ENCODE measurements at regions not wholly inside any gene's neighbourhood (a gene's known extent, or its start where the extent isn't known, plus 50 kb on each side); places are given as distances from the start of the nearest gene placed in this dataset.

GRCh38 chr6:129940454-129941195 lies 77.8 kb upstream of the L3MBTL3 start:
- TF ChIP-seq CTCF (IDR thresholded peaks at IDR 0.05; ENCODE audit: low read depth, low read length) (no peak), POLR2A (IDR thresholded peaks at IDR 0.05; ENCODE audit: extremely low read depth, insufficient read length) (no peak), MYC (IDR thresholded peaks at IDR 0.05; ENCODE audit: low read depth, low read length) (no peak), MAX (IDR thresholded peaks at IDR 0.05; ENCODE audit: low read depth, low read length) (no peak)
